H1 (cell line): ENCODE measurements at regions not wholly inside any gene's neighbourhood (a gene's known extent, or its start where the extent isn't known, plus 50 kb on each side); places are given as distances from the start of the nearest gene placed in this dataset.

Experiments used
- CTCF ChIA-PET: fragments of 300-600 bp; sonication (Branson Sonifier 250); formaldehyde crosslinking; loops from one replicate; lab custom pipeline; 2021; ENCODE audit not compliant: partially characterized antibody; lab: Charles Lee
- POLR2A ChIA-PET: fragments of 300-600 bp; sonication (Branson Sonifier 250); formaldehyde crosslinking; loops from one replicate; lab custom pipeline; 2021; ENCODE audit warnings: inconsistent platforms; ENCODE audit not compliant: partially characterized antibody; lab: Charles Lee
- DNase-seq, 2 experiments: peaks; one replicate each; pipeline versions ENCODE4 v3.0.0 to v3.0.0-alpha.2; 2010 to 2022; ENCODE audit warnings: low spot score in 2 of 2, low read depth in 1 of 2, mixed read lengths in 1 of 2
- FAIRE-seq: peaks from 2 replicates; lab custom pipeline; 2011; peaks lifted over from hg19 to GRCh38; lab: Jason Lieb, UNC
- H2AFZ ChIP-seq: 2 replicates; pipeline ENCODE4 v1.8.1; 2012; ENCODE audit warnings: low read length, inconsistent platforms
- H2AK5ac ChIP-seq: 2 replicates; pipeline ENCODE4 v1.6.1; 2013; ENCODE audit warnings: low read depth, low read length
- H2BK120ac ChIP-seq: replicated peaks from 2 replicates; pipeline ENCODE3; 2013; ENCODE audit warnings: low read depth, low read length, inconsistent platforms
- H2BK12ac ChIP-seq: 2 replicates; pipeline ENCODE4 v1.6.1; 2013; ENCODE audit warnings: low read depth, low read length
- H2BK15ac ChIP-seq: 2 replicates; pipeline ENCODE4 v1.6.1; 2013; ENCODE audit warnings: low read length
- H2BK20ac ChIP-seq: 2 replicates; pipeline ENCODE4 v1.6.1; 2013; ENCODE audit warnings: low read length
- H2BK5ac ChIP-seq: 2 replicates; pipeline ENCODE4 v1.6.1; 2013; ENCODE audit warnings: low read depth, low read length
- H3K14ac ChIP-seq: 2 replicates; pipeline ENCODE4 v1.6.1; 2013; ENCODE audit warnings: inconsistent platforms; ENCODE audit not compliant: insufficient read length
- H3K18ac ChIP-seq: 2 replicates; pipeline ENCODE4 v1.6.1; 2013; ENCODE audit warnings: low read length; ENCODE audit errors: extremely low read depth
- H3K23ac ChIP-seq: 2 replicates; pipeline ENCODE4 v1.6.1; 2013; ENCODE audit warnings: inconsistent platforms; ENCODE audit not compliant: insufficient read length
- H3K23me2 ChIP-seq: 2 replicates; pipeline ENCODE4 v1.6.1; 2013; ENCODE audit warnings: low read depth, low read length
- H3K27ac ChIP-seq: 2 replicates; pipeline ENCODE4 v1.6.1; 2011; ENCODE audit warnings: low read depth, low read length, inconsistent platforms
- H3K27me3 ChIP-seq, 4 experiments: replicated peaks in 1 of 4; 1 replicate in 1 of 4; 2 replicates in 3 of 4; pipeline versions ENCODE4 v1.6.1 to v1.8.1; 2011 to 2013; ENCODE audit warnings: low read length in 3 of 4, mild to moderate bottlenecking in 3 of 4, inconsistent platforms in 2 of 4, mixed read lengths in 2 of 4, moderate library complexity in 1 of 4; ENCODE audit not compliant: control insufficient read depth in 3 of 4, insufficient read depth in 3 of 4; ENCODE audit errors: extremely low read depth in 1 of 4
- H3K36me3 ChIP-seq, 4 experiments: 2 replicates each; pipeline versions ENCODE4 v1.6.1 to v1.8.1; 2011 to 2013; ENCODE audit warnings: mild to moderate bottlenecking in 4 of 4, low read length in 3 of 4, moderate library complexity in 2 of 4, control low read depth in 1 of 4, inconsistent platforms in 1 of 4; ENCODE audit not compliant: insufficient read depth in 4 of 4, control insufficient read depth in 2 of 4
- H3K4ac ChIP-seq: replicated peaks from 2 replicates; pipeline ENCODE3; 2013; ENCODE audit warnings: low read length, low read depth, mixed read lengths, inconsistent platforms; ENCODE audit not compliant: insufficient read length
- H3K4me1 ChIP-seq, 4 experiments: replicated peaks in 1 of 4; 1 replicate in 1 of 4; 2 replicates in 3 of 4; pipeline versions ENCODE4 v1.6.1 to v1.8.1; 2011 to 2013; ENCODE audit warnings: low read length in 3 of 4, inconsistent platforms in 2 of 4, mixed read lengths in 1 of 4; ENCODE audit not compliant: insufficient read depth in 4 of 4, control insufficient read depth in 3 of 4
- H3K4me2 ChIP-seq, 2 experiments: 2 replicates each; pipeline versions ENCODE4 v1.6.1 to v1.8.1; 2011 to 2013; ENCODE audit warnings: low read depth in 2 of 2, low read length in 2 of 2, control low read depth in 1 of 2, inconsistent platforms in 1 of 2, mild to moderate bottlenecking in 1 of 2; ENCODE audit not compliant: insufficient read depth in 1 of 2
- H3K4me3 ChIP-seq, 4 experiments: fragments of 200-600, 300-600 bp in 1 of 4; sonication (generic), shearing (Covaris generic), sonication (Bioruptor Twin) in 1 of 4; 2 replicates each; pipeline versions ENCODE4 v1.5.1 to v1.8.1; 2011 to 2016; ENCODE audit warnings: low read length in 4 of 4, low read depth in 3 of 4, control low read depth in 2 of 4, inconsistent platforms in 2 of 4, mild to moderate bottlenecking in 2 of 4, mixed read lengths in 1 of 4, moderate library complexity in 1 of 4; ENCODE audit not compliant: insufficient read depth in 2 of 4; ENCODE audit errors: extremely low read depth in 1 of 4
- H3K56ac ChIP-seq: replicated peaks from 2 replicates; pipeline ENCODE3; 2013; ENCODE audit warnings: low read depth, mild to moderate bottlenecking, mixed read lengths, low read length, inconsistent platforms; ENCODE audit not compliant: insufficient read length
- H3K79me1 ChIP-seq: 2 replicates; pipeline ENCODE4 v1.6.1; 2013; ENCODE audit warnings: low read depth, low read length, control low read depth
- H3K79me2 ChIP-seq, 2 experiments: 2 replicates each; pipeline versions ENCODE4 v1.6.1 to v1.8.1; 2012 to 2013; ENCODE audit warnings: low read length in 2 of 2, mild to moderate bottlenecking in 2 of 2, inconsistent platforms in 1 of 2; ENCODE audit not compliant: insufficient read depth in 2 of 2, control insufficient read depth in 1 of 2
- H3K9ac ChIP-seq, 4 experiments: replicated peaks in 1 of 4; 1 replicate in 1 of 4; 2 replicates in 3 of 4; pipeline versions ENCODE4 v1.6.1 to v1.8.1; 2011 to 2013; ENCODE audit warnings: low read depth in 3 of 4, low read length in 3 of 4, control low read depth in 2 of 4, mild to moderate bottlenecking in 2 of 4, moderate library complexity in 2 of 4, inconsistent platforms in 1 of 4; ENCODE audit errors: extremely low read depth in 1 of 4
- H3K9me3 ChIP-seq, 2 experiments: 2 replicates each; pipeline versions ENCODE4 v1.6.1 to v1.8.1; 2012 to 2013; ENCODE audit warnings: mild to moderate bottlenecking in 2 of 2, moderate library complexity in 2 of 2, control low read depth in 1 of 2, inconsistent platforms in 1 of 2, low read depth in 1 of 2, low read length in 1 of 2, mixed read lengths in 1 of 2; ENCODE audit not compliant: insufficient read depth in 2 of 2
- H4K20me1 ChIP-seq, 2 experiments: replicated peaks in 1 of 2; 2 replicates each; pipeline versions ENCODE3 to v1.8.1; 2011 to 2013; ENCODE audit warnings: inconsistent platforms in 2 of 2, low read length in 2 of 2, mild to moderate bottlenecking in 1 of 2; ENCODE audit not compliant: insufficient read depth in 2 of 2, control insufficient read depth in 1 of 2
- H4K5ac ChIP-seq: 2 replicates; pipeline ENCODE4 v1.6.1; 2013; ENCODE audit warnings: low read length, low read depth, mixed read lengths, inconsistent platforms; ENCODE audit not compliant: insufficient read length
- H4K8ac ChIP-seq: 2 replicates; pipeline ENCODE4 v1.8.0; 2013; ENCODE audit warnings: mild to moderate bottlenecking, moderate library complexity, low read length, inconsistent platforms; ENCODE audit not compliant: insufficient read depth; ENCODE audit errors: extremely low read depth
- H4K91ac ChIP-seq: replicated peaks from 2 replicates; pipeline ENCODE3; 2013; ENCODE audit warnings: low read length, mixed read lengths, inconsistent platforms; ENCODE audit not compliant: insufficient read length
- CBX8 ChIP-seq: fragments of 300-800, 300-1000 bp; sonication (generic); IDR thresholded peaks from 2 replicates; pipeline ENCODE4 v1.7.1; 2016; ENCODE audit warnings: low read depth, low read length, borderline replicate concordance
- NRF1 ChIP-seq: IDR thresholded peaks from 2 replicates; pipeline ENCODE4 v1.6.1; 2011; ENCODE audit warnings: mild to moderate bottlenecking, low read depth, low read length, improper control_type of control experiment
- SAP30 ChIP-seq: fragments of 300-600 bp; sonication (generic); IDR thresholded peaks from 2 replicates; pipeline ENCODE4 v1.7.1; 2012; ENCODE audit warnings: low read length, moderate library complexity, mild to moderate bottlenecking, inconsistent platforms; ENCODE audit not compliant: insufficient read depth, insufficient replicate concordance
- WGBS, 2 experiments: shearing (Covaris generic) in 1 of 2; methylation state at CpG; one replicate each; pipeline versions ENCODE4 v1.1.6 to v1.1.7; 2013 to 2015; ENCODE audit warnings: low lambda C conversion rate in 2 of 2, mixed read lengths in 2 of 2, inconsistent platforms in 1 of 2, low coverage in 1 of 2, missing lambda C conversion rate in 1 of 2; ENCODE audit not compliant: insufficient replicate concordance in 2 of 2, insufficient coverage in 1 of 2, insufficient read length in 1 of 2; ENCODE audit errors: extremely low coverage in 1 of 2, missing lambda C conversion rate in 1 of 2; 5-methylcytosine and 5-hydroxymethylcytosine counted together

GRCh38 chr6:101089640-101090039 is 208.5 kb upstream of the ASCC3 start:
- Histone ChIP-seq H3K27ac (no peak overlapping the region), H3K4me1 (peaks cover 0 to 8% (median 2%) of the 10 kb centered on the region in 4 experiments; a peak in 3 of 7 replicates), H4K20me1 (no peaks in the 10 kb centered on the region), H3K9ac (no peak overlapping the region), H2BK15ac (no peak overlapping the region), H2BK20ac (no peak overlapping the region), H2BK12ac (no peak overlapping the region), H3K79me2 (no peaks in the 10 kb centered on the region), H3K36me3 (no peaks in the 10 kb centered on the region), H4K91ac (no peak overlapping the region), H4K5ac (no peak overlapping the region), H3K18ac (no peak overlapping the region), H3K4me2 (no peak overlapping the region), H2BK120ac (no peak overlapping the region), H3K79me1 (no peaks in the 10 kb centered on the region), H3K23me2 (0 out of 2 replicates have a peak, but pooled peaks cover 2% of the 10 kb centered on the region), H3K27me3 (no peaks in the 10 kb centered on the region), H3K23ac (no peak overlapping the region), H3K4ac (no peak overlapping the region), H4K8ac (no peak overlapping the region), H3K4me3 (no peak overlapping the region), H3K14ac (no peak overlapping the region), H3K9me3 (0 out of 4 replicates have a peak, but pooled peaks cover 0 to 4% of the 10 kb centered on the region in 2 experiments), H2BK5ac (no peak overlapping the region), H3K56ac (no peak overlapping the region), H2AFZ (no peak overlapping the region), H2AK5ac (no peak overlapping the region)
- no peak for TF ChIP-seq CBX8
- no peak for TF ChIP-seq SAP30
- no peak for TF ChIP-seq NRF1
- ChIA-PET POLR2A (no interaction called here), CTCF (no interaction called here)
- 88% methylated on average over 1 of the region's 1 CpG; no CpG with 5 or more reads in 1 of the 2 experiments for WGBS, 2 experiments
- FAIRE-seq = no peak
- no peak for DNase-seq
